ENCODE measurements at regions not wholly inside any gene's neighbourhood (a gene's known extent, or its start where the extent isn't known, plus 50 kb on each side); places are given as distances from the start of the nearest gene placed in this dataset.
"Not testable (repeated sequence)": the region's sequence is repeated elsewhere in the genome, so short reads cannot be mapped to it uniquely, and the experiment has no call there.

DNA sequence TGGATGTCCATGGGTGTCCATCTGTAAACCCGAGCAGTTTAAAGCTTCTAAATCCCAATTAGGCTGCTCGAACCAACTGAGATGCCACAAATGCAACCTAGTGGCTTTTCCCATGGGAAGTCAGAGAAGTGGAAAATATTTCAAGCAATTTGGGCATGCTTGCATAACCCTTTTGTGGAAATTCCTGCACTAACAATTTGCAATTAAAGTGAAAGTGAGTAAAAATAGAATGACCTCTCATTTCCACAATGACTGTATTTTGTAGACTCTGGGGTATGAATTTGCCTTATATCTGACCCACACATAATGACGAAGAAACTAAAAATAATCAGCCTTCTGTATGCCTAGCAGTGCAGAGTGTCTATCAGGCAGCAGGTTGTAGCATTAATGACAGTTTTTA lies 91.8 kb upstream of the TSC22D1 start:
- DNase-seq, result no peak

DNA sequence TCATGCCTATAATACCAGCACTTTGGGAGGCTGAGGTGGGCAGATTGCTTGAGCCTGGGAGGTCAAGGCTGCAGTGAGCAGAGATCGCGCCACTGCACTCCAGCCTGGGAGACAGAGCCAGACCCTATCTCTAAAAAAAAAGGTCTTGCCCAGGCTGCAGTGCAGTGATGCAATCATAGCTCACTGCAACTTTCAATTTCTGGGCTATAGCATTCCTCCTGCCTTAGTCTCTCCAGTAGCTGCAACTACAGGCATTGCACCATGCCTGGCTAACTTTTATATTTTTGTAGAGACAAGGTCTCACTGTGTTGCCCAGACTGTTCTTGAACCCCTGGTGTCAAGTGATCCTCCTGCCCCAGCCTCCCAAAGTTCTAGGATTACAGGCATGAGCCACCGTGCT lies 90.4 kb upstream of the TSC22D1 start:
- not testable (repeated sequence) for DNase-seq

DNA sequence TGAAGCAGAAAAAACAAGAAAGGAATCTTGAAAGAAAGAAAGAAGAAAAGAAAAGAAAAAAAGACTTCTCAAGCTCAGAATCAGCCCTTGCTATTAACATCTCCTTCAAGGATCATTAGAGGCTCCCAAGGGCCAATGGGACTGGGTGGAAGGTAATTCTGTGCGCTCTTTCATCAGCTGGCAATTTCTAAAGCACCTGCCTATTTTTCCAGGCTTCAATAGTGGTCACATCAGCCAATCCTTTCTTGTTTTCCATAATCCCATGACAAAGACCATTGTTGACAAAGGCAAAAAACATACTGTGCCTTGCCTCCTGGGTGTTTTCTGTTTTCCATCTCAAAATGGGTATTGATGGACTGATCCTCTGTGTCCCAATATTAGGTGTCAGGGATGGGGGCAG lies 88.2 kb upstream of the TSC22D1 start:
- no peak for DNase-seq

DNA sequence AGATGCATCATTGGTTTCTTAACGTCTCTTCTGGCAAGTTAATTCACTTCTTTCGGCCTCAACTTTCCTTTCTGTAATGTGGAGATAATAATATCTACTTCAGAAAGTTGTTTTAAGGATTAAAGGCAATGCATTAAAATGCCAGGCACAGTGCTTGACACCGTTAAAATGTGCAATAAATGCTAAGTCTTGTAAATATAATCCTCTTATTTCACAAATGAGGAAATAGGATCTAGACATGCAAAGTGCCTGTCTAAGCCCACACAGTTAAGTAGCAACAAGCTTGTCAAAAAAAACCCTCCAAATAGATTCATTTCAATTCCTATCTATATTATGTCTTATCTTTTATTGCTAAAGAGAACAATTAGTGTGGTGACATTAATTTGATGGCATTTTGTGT lies 86.4 kb upstream of the TSC22D1 start:
- DNase-seq, result no peak

DNA sequence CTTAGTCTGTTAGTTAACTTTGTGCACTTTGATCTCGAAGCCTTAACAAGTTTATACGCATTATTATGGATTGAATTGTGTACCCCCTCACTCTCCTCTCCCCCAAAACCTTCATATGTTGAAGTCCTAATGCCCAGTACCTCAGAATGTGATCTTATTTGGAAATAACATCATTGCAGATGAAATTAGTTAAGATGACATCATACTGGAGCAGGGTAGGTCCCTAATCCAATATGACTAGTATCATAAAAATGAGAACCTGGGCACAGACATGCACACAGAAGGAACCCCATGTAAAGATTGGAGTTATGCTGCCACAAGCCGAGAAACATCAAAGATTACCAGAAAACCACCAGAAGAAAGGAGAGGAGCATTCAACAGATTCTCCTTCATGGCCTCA lies 85.8 kb upstream of the TSC22D1 start:
- DNase-seq, result no peak

DNA sequence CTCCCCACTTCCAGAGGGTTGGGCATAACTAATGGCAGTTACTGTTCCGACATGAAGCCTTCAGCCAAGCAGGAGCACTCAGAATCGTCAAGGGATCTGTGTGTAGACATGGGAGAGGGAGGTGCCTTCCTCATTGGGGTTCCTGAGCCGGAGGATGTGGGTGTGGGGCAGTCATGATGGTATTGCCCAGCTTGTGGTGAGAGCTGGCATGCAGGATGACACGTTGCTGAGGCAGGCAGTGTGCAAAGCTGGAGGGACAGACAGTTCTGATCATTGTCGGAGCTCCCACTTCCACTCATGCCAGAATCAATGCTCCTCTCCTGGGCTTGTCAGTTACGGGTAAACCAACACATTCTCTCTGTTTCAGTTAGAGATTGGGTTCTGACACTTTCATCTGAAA lies 83.9 kb upstream of the TSC22D1 start:
- DNase-seq, result no peak

DNA sequence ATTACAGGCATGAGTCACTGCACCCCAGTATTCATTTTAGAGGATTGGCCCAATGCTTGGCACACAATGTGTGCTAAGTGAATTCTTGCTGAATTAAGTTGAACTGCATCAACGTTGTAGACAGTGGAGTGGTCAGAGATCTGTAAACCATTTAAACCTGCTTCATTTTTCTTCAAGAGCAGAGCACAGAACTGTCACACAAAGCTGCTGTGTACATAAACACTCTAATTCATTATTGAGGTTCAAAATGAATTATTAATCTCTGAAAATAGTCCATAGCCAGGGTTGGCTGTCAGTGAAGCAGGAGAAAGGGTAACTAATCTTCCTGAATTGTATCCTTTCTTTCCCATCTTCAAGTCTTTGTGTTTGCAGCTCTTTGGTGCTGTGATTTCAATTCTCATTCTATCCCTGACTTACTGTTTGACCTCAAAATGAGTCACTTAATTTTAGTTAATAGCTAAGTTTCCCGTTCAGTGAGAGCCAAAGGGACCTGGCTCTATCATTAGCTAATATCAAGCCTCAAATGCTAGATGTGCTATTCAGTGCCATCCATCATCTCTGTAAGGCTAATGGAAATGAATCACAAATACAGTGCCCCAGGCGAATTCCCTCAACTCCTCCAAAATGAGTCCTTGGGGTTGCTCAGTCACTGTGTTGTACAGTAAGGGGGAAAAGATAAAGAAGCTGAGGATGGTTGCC lies 77.0 kb upstream of the TSC22D1 start:
- no peak for DNase-seq

DNA sequence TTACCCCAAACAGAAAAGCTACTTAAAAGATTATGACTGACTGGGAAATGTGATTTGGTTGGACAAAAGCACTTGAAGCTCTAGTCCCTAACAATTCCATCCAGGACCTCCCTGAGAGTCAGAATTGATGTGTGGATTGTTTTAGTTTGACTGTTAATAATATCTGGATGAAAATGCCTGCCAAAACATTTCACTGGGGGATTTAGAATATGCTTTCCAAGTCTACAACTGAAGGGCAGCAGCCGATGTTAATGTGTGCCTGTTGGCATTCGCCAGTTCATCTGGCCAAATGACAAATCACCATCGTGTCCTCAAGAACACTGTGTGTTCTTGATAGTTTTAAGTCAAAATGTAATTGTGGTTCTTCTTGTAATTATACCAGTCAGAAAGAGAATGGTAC lies 76.0 kb upstream of the TSC22D1 start:
- no peak for DNase-seq

DNA sequence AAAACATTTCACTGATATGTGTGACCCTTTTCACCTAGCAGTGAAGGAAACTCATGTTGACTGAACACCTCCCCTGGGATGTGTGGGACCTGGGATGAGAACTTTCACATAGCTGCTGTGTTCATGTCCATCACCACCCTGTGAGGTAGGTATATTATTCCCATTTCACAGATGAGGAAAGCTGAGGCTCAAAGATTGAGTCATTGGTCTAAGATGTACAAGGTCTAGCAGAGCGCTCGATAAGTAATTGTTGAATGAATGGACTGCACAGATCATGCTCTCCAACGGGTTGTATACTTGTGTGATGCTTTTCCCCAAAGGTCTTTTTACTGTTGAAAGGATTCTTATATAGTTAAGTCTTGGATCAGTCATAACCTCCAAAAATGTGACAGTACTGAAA lies 75.6 kb upstream of the TSC22D1 start:
- DNase-seq, result no peak

DNA sequence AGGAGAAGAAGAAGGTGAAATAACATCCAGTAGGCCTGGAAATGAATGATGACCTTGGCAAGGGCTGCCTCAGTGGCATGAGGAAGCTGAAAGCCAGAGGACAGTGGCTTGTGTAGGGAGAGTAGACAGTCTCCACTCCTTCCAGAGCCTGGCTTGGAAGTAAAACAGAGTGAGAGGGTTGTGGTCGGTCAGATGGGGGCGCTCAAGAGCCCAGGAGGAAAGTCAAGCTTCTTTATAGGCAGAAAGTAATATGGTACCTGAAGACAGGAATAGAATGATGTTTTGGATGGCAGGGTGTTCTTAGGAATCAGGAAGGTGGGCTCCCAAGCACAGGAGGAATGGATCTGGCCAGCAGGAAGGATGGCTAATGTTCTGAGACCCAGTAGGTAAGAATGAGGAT lies 75.1 kb upstream of the TSC22D1 start:
- DNase-seq, result no peak

DNA sequence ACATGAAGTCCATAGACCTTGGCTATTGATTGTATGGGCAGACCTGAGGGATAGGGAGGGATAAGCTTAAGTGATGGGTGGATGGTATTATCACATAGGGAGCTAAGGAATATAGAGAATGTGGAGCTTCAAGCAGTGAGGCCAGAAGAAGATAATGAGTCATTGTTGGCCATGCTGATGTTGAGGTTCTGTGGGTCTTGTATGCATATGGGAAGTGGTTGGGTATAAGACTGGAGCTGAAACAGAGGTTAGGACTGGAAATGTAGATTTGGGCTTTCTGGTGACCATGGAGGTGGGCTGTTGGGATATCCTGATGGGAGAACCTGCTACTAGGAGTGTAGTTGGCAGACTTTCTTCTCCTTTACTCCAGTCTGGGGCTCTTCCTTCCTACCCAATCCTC lies 73.7 kb upstream of the TSC22D1 start:
- no peak for DNase-seq

DNA sequence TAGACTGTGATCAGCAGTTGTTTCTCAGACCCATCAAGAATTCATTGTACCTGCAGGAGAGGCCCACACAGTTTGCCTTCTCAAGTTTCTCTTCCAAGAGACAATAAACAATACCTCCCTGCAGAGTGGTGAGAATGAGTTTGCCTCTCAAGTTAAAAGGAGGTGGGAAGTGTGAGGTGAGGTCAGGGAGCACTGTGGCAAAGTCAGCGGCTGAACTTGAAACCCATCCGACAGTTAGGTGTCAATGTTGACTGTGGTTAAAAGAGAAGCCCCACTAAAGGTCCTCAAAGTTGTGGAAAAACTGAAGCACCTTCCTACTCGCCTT lies 72.9 kb upstream of the TSC22D1 start:
- no peak for DNase-seq

DNA sequence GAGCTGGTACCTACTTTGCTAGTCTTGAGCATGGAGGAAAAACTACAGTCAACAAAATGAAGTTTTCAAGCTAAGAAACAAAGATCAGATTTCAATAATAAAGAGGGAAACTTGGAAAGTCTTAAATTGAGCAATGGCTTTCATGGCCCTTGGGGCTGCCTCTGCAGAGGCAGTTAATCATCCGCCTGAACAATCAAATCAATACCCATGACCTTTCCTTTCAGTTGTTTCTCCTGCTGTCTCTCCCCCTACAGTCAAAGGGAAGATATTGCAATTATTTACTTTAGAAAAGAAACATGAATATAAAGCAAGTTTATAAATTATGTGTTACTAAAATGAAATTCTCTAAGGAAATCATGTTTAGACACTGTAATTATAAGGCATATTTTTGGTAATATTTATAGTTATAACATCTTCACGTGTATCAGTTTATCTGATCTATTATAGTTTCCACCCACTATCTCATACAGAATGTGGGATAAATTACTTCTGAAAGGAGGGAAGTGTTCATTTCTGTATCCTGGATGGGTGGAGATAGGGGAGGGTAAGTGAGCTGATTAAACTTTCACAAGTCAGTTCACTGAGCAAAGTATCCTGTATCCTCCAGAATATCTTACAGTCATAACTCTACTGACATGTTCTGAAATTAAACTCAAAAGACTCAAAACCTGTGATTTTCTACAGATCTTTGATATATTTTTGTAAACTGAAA lies 72.4 kb upstream of the TSC22D1 start:
- DNase-seq, result no peak

DNA sequence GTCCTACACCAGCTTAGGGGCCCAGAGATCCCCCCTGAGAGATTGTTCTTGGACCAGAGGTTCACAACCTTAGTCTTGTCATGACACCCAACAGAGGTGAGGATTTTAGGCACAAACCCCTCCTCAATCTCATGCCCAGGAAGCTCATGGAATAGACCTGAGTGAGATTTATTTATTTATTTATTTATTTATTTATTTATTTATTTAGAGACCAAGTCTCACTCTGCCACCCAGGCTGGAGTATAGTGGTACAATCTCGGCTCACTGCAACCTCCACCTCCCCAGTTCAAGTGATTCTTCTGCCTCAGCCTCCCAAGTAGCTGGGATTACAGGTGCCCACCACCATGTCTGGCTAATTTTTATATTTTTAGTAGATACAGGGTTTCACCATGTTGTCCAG lies 71.4 kb upstream of the TSC22D1 start:
- DNase-seq, result not testable (repeated sequence)

DNA sequence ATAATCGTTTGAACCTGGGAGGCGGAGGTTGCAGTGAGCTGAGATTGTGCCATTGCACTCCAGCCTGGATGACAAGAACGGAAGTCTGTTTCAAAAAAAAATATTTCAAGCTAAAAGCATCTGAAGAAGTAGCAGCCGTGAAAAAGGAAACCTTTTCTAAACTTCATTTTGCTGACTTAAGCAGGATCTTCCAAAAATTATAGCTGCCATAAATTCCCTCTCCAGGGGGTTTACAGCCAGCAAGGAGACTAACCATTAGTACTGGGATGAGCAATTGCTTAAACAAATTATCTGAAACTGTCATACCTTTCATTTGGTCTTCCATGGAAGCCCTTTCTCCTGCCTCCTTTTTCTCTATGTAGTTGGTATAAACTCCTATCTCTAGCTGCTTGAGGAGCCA lies 69.9 kb upstream of the TSC22D1 start:
- DNase-seq, result no peak

DNA sequence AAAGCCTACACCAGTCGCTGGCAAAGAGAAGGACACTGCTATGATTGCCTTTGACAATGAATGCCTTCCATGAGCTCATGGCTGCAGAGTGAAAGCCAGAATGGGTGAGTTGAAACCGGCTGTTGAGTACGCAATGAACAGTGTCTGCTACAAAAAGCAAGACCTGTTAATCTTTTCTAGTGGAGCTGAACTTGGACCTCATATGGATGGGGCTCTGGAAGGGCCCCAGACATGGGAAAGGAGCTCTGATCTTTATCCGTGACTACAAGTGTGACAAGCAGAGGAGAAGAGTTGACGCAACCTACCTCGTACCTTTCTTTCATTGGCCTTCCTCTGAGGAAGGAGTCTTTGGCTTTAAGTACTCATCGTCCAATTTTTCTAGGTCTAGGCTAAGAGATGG lies 67.1 kb upstream of the TSC22D1 start:
- DNase-seq, result no peak

DNA sequence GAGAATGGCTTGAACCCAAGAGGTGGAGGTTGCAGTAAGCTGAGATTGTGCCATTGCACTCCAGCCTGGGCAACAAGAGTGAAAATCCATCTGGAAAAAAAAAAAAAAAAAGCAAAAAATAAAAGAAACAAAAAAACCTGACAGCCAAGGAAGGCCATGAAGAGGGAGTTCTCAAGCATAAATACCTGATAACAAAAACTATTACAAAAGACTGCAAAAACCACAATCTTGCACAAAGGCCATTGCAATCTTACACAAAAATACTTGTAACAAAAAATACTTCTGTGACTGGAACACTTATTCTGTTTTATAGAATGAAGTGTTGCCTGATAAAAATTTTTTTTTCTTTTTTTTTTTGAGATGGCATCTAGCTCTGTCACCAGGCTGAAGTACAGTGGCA lies 61.5 kb upstream of the TSC22D1 start:
- DNase-seq, result no peak

DNA sequence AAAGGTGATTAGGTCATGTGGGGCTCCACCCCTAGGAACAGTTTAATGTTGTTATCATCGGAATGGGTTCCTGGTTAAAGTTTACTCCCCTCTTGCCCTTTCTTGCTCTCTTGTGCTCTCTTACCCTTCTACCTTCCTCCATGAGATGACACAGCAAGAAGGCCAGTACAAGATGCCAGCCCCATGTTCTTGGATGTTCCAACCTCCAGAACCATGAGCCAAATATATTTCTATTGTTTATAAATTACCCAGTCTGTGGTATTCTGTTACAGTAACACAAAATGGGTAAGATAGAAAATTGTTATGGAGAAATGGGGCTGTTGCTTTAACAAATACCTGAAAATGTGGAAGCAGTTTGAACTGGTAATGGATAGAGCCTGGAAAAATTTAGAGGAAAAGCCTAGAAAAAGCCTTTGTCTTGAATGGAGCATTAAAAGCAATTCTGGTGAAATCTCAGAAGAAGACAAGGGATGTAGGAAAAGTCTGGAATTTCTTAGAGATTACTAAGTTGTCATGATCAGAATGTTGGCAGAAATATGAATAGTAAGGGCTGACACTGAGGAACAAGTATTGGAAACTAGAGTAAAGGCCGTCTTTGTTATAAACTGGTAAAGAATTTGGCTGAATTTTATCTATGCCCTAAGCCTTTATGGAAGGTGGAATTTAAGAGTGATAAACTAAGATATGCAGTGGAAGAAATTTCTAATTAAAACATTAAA lies 53.5 kb upstream of the TSC22D1 start:
- DNase-seq, result no peak

DNA sequence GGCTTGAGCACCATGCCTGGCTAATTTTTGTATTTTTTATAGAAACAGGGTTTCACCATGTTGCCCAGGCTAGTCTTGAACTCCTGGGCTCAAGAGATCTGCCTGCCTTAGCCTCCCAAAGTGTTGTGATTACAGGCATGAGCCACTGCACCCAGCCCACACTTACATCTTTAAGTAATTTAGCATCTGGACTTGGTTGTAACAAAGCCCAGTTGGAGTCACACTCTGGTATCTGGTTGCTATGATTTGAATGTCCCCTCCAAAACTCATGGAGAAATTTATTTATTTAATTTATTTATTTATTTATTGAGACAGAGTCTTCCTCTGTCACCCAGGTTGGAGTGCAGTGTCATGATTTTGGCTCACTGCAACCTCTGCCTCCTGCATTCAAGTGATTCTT lies 52.7 kb upstream of the TSC22D1 start:
- not testable (repeated sequence) for DNase-seq

DNA sequence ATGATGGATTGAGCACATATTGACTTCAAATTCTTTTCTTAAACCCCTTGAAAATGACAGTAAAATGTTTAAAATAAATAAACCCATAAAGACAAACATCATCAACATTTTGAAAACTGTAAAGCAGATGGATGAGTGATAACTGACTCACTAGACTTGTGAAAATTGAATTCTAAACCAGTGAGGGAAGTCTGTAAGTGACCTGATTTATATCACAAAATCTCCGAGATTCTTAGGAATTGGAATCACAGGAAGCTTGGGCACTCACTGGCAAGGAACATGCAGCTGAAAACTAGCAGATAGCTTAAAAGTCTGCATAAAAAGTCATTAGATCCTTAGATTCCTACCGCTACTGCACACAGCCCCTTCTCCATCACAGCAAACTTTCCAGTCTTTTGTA lies 51.3 kb upstream of the TSC22D1 start:
- DNase-seq, result no peak

DNA sequence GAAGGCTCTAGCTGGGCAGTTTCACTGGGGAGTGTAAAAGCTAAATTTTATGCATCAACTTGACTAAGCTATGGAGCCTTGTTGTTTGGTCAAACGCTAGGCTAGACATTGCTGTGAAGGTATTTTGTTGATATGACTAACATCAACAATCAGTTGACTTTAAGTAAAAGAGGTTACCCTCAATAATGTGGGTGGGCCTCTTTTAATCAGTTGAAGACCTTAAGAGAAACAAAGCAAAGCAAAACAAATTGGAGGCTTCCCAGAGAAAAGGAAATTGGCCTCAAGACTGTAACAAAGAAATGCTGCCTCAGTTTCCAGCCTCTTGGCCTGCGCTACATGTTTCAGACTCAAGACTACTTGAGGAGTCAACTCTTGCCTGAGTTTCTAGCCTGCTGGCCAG lies 50.0 kb upstream of the TSC22D1 start:
- DNase-seq, result no peak
